H9 (cell line): ENCODE measurements at regions not wholly inside any gene's neighbourhood (a gene's known extent, or its start where the extent isn't known, plus 50 kb on each side); places are given as distances from the start of the nearest gene placed in this dataset.

Source experiments
- DNase-seq: peaks from one replicate; pipeline ENCODE4 v3.0.0-alpha.2; 2017
- H2AFZ ChIP-seq: one replicate; pipeline ENCODE4 v1.6.1; 2013; ENCODE audit warnings: mild to moderate bottlenecking, low read length, control low read depth, moderate library complexity
- H2AK5ac ChIP-seq: 2 replicates; pipeline ENCODE4 v1.6.1; 2013; ENCODE audit warnings: low read length, control low read depth, mixed read lengths; ENCODE audit not compliant: insufficient read length
- H2BK120ac ChIP-seq: one replicate; pipeline ENCODE4 v1.6.1; 2013; ENCODE audit warnings: low read depth, mild to moderate bottlenecking, low read length, control low read depth, inconsistent platforms; ENCODE audit not compliant: poor library complexity, severe bottlenecking
- H2BK12ac ChIP-seq: 2 replicates; pipeline ENCODE4 v1.6.1; 2013; ENCODE audit warnings: low read length, control low read depth, mixed read lengths, low read depth; ENCODE audit not compliant: insufficient read length
- H2BK15ac ChIP-seq: 2 replicates; pipeline ENCODE4 v1.6.1; 2013; ENCODE audit warnings: low read depth, low read length, control low read depth
- H2BK20ac ChIP-seq: one replicate; pipeline ENCODE4 v1.6.1; 2013; ENCODE audit warnings: low read depth, mild to moderate bottlenecking, low read length, control low read depth, inconsistent platforms; ENCODE audit not compliant: poor library complexity, severe bottlenecking
- H2BK5ac ChIP-seq: 2 replicates; pipeline ENCODE4 v1.6.1; 2013; ENCODE audit warnings: low read length, control low read depth, mixed read lengths; ENCODE audit not compliant: insufficient read length
- H3K14ac ChIP-seq: 2 replicates; pipeline ENCODE4 v1.6.1; 2013; ENCODE audit warnings: low read length, control low read depth; ENCODE audit not compliant: insufficient read depth
- H3K18ac ChIP-seq: 2 replicates; pipeline ENCODE4 v1.6.1; 2013; ENCODE audit warnings: low read depth, mild to moderate bottlenecking, mixed read lengths, low read length, control low read depth; ENCODE audit not compliant: insufficient read length
- H3K23ac ChIP-seq: 2 replicates; pipeline ENCODE4 v1.6.1; 2013; ENCODE audit warnings: low read length, control low read depth, mixed read lengths, low read depth; ENCODE audit not compliant: insufficient read length
- H3K23me2 ChIP-seq: 2 replicates; pipeline ENCODE4 v1.6.1; 2013; ENCODE audit warnings: low read depth, mild to moderate bottlenecking, mixed read lengths, low read length, control low read depth; ENCODE audit not compliant: insufficient read length, poor library complexity, severe bottlenecking
- H3K27ac ChIP-seq: 2 replicates; pipeline ENCODE4 v1.5.1; 2013; ENCODE audit warnings: low read length, control low read depth, mixed read lengths, low read depth; ENCODE audit not compliant: insufficient read length
- H3K27me3 ChIP-seq: 2 replicates; pipeline ENCODE4 v1.6.1; 2013; ENCODE audit warnings: low read length, control low read depth, inconsistent platforms; ENCODE audit not compliant: insufficient read depth
- H3K4ac ChIP-seq: 2 replicates; pipeline ENCODE4 v1.6.1; 2013; ENCODE audit warnings: low read depth, mild to moderate bottlenecking, control low read depth, inconsistent platforms, low read length, moderate library complexity
- H3K4me1 ChIP-seq: 2 replicates; pipeline ENCODE4 v1.6.1; 2013; ENCODE audit warnings: low read length, control low read depth, inconsistent platforms; ENCODE audit not compliant: insufficient read depth
- H3K4me2 ChIP-seq: 2 replicates; pipeline ENCODE4 v1.6.1; 2013; ENCODE audit warnings: low read length, control low read depth, mixed read lengths; ENCODE audit not compliant: insufficient read length, insufficient read depth
- H3K56ac ChIP-seq: 2 replicates; pipeline ENCODE4 v1.6.1; 2013; ENCODE audit warnings: low read depth, mild to moderate bottlenecking, mixed read lengths, low read length, control low read depth; ENCODE audit not compliant: insufficient read length
- H3K79me1 ChIP-seq: 2 replicates; pipeline ENCODE4 v1.6.1; 2013; ENCODE audit warnings: low read depth, mild to moderate bottlenecking, moderate library complexity, low read length, control low read depth, inconsistent platforms; ENCODE audit not compliant: insufficient read depth, poor library complexity, severe bottlenecking
- H3K79me2 ChIP-seq: 2 replicates; pipeline ENCODE4 v1.6.1; 2013; ENCODE audit warnings: low read length, control low read depth, inconsistent platforms; ENCODE audit not compliant: insufficient read depth
- H3K9ac ChIP-seq: 2 replicates; pipeline ENCODE4 v1.6.1; 2013; ENCODE audit warnings: low read length, control low read depth, mixed read lengths; ENCODE audit not compliant: insufficient read length; ENCODE audit errors: extremely low read depth
- H3K9me3 ChIP-seq: one replicate; pipeline ENCODE4 v1.6.1; 2013; ENCODE audit warnings: low read depth, low read length, inconsistent platforms; ENCODE audit not compliant: control insufficient read depth
- H3T11ph ChIP-seq: one replicate; pipeline ENCODE4 v1.6.1; 2013; ENCODE audit warnings: mild to moderate bottlenecking, low read length, control low read depth, inconsistent platforms
- H4K20me1 ChIP-seq: one replicate; pipeline ENCODE4 v1.6.1; 2013; ENCODE audit not compliant: control insufficient read depth, insufficient read length, insufficient read depth
- H4K5ac ChIP-seq: 2 replicates; pipeline ENCODE4 v1.6.1; 2013; ENCODE audit warnings: low read depth, mild to moderate bottlenecking, mixed read lengths, low read length, control low read depth; ENCODE audit not compliant: insufficient read length
- H4K8ac ChIP-seq: replicated peaks from 2 replicates; pipeline ENCODE4 v1.6.1; 2013; ENCODE audit warnings: low read length, control low read depth, mixed read lengths, low read depth; ENCODE audit not compliant: insufficient read length
- H4K91ac ChIP-seq: 2 replicates; pipeline ENCODE4 v1.6.1; 2013; ENCODE audit warnings: low read depth, mild to moderate bottlenecking, moderate library complexity, mixed read lengths, low read length, control low read depth; ENCODE audit not compliant: insufficient read length
- H3K27ac Mint-ChIP-seq, 3 experiments: 2 replicates in 2 of 3; 3 replicates in 1 of 3; pipeline ENCODE4 v1.8.0; 2020 to 2021; ENCODE audit warnings: mixed read lengths in 3 of 3, mild to moderate bottlenecking in 1 of 3, moderate library complexity in 1 of 3
- H3K27me3 Mint-ChIP-seq: 2 replicates; pipeline ENCODE4 v1.8.0; 2021; ENCODE audit warnings: low read depth, mild to moderate bottlenecking, moderate library complexity, mixed read lengths
- H3K36me3 Mint-ChIP-seq, 3 experiments: 2 replicates in 2 of 3; 3 replicates in 1 of 3; pipeline ENCODE4 v1.8.0; 2020 to 2021; ENCODE audit warnings: low read depth in 3 of 3, mixed read lengths in 3 of 3; ENCODE audit not compliant: insufficient read depth in 1 of 3
- H3K4me1 Mint-ChIP-seq, 2 experiments: 2 replicates each; pipeline ENCODE4 v1.8.0; 2020; ENCODE audit warnings: mixed read lengths in 2 of 2
- H3K4me3 Mint-ChIP-seq, 2 experiments: 2 replicates in 1 of 2; 3 replicates in 1 of 2; pipeline ENCODE4 v1.8.0; 2020 to 2021; ENCODE audit warnings: mild to moderate bottlenecking in 2 of 2, mixed read lengths in 2 of 2, moderate library complexity in 1 of 2
- H3K9me3 Mint-ChIP-seq, 2 experiments: 2 replicates in 1 of 2; 3 replicates in 1 of 2; pipeline ENCODE4 v1.8.0; 2020; ENCODE audit warnings: mild to moderate bottlenecking in 2 of 2, mixed read lengths in 2 of 2, moderate library complexity in 1 of 2
- CTCF ChIP-seq: fragments of 200-600 bp; sonication (generic); conservative IDR thresholded peaks from 3 replicates; pipeline ENCODE4 v1.8.0; 2021; ENCODE audit warnings: antibody characterized with exemption, mild to moderate bottlenecking
- WGBS: extraction: QIAGEN DNeasy Blood & Tissue Kit; methylation state at CpG from one replicate; pipeline ENCODE4 v1.1.7; 2013; ENCODE audit warnings: missing lambda C conversion rate, low lambda C conversion rate, mixed read lengths; ENCODE audit not compliant: insufficient read length; ENCODE audit errors: extremely low coverage; 5-methylcytosine and 5-hydroxymethylcytosine counted together

DNA sequence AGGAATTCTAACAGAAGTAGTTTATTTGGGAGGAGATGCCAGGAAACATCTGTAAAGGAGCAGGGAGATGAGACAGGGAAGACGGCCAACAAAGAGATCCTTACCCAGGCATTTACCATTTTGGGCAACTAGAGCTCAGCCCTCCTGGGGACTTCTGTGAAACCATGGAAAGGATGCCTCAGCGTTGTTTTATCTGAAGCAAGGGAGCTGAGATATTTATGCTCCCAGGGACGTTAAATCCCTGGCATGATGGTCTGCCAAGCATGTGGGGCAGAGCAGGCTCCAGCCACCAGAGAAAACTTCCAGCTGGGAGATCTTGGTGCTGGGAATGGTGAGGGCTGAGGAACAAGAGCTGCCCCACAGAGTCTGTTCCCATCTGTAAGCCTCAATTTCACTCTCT, 114.8 kb upstream of the FOXF1 start:
- Histone ChIP-seq H4K20me1 (no peaks in the 10 kb centered on the region), H3K23me2 (no peaks in the 10 kb centered on the region), H2AFZ (no peak overlapping the region), H3K23ac (no peak overlapping the region), H2BK20ac (no peak overlapping the region), H2BK5ac (no peak overlapping the region), H3K79me1 (no peaks in the 10 kb centered on the region), H3K4me1 (no peaks in the 10 kb centered on the region), H3K56ac (no peak overlapping the region), H3T11ph (no peak overlapping the region), H3K18ac (no peak overlapping the region), H4K5ac (no peak overlapping the region), H3K27ac (no peak overlapping the region), H2BK15ac (no peak overlapping the region), H3K9ac (no peak overlapping the region), H4K91ac (no peak overlapping the region), H3K9me3 (no peaks in the 10 kb centered on the region), H3K14ac (no peak overlapping the region), H4K8ac (no peak overlapping the region), H2BK12ac (no peak overlapping the region), H2BK120ac (no peak overlapping the region), H3K4me2 (no peak overlapping the region), H3K79me2 (no peaks in the 10 kb centered on the region), H3K4ac (no peak overlapping the region), H2AK5ac (no peak overlapping the region), H3K27me3 (peaks cover 2% of the 10 kb centered on the region; the same call in 1 of the 2 replicates)
- peaks cover 16% of the 10 kb centered on the region for H3K27me3 Mint-ChIP-seq
- H3K9me3 Mint-ChIP-seq, result no peaks in the 10 kb centered on the region
- H3K4me3 Mint-ChIP-seq, result no peak overlapping the region
- no peaks in the 10 kb centered on the region for H3K36me3 Mint-ChIP-seq
- no peak for TF ChIP-seq CTCF
- H3K27ac Mint-ChIP-seq, result no peak overlapping the region; a peak in 1 of 7 replicates
- DNase-seq, result no peak
- WGBS, result no CpG with 5 or more reads among the region's 3 CpGs
- H3K4me1 Mint-ChIP-seq, result peaks cover 12 to 17% of the 10 kb centered on the region in 2 experiments
